HPDE6-E6E7 (cell line): ENCODE measurements at regions not wholly inside any gene's neighbourhood (a gene's known extent, or its start where the extent isn't known, plus 50 kb on each side); places are given as distances from the start of the nearest gene placed in this dataset.
A peak's percentile ranks its signal among the peaks of the same experiment; 100 is the strongest.
"Not testable (repeated sequence)": the region's sequence is repeated elsewhere in the genome, so short reads cannot be mapped to it uniquely, and the experiment has no call there.

ENCODE experiments used
- DNase-seq: peaks from one replicate; pipeline ENCODE4 v3.0.0; 2011; ENCODE audit warnings: missing footprints; ENCODE audit errors: extremely low spot score

DNA sequence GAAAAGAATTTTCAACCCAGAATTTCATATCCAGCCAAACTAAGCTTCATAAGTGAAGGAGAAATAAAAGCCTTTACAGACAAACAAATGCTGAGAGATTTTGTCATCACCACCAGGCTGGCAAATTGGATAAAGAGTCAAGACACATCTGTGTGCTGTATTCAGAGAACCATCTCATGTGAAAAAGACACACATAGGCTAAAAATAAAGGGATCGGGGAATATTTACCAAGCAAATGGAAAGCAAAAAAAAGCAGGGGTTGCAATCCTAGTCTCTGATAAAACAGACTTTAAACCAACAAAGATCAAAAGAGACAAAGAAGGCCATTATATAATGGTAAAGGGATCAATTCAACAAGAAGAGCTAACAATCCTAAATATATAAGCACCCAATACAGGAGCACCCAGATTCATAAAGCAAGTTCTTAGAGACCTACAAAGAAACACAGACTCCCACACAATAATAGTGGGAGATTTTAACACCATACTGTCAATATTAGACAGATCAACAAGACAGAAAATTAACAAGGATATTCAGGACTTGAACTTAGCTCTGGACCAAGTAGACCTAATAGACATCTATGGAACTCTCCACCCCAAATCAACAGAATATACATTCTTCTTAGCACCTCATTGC, 55.9 kb upstream of the ACSM6 start:
- not testable (repeated sequence) for DNase-seq

DNA sequence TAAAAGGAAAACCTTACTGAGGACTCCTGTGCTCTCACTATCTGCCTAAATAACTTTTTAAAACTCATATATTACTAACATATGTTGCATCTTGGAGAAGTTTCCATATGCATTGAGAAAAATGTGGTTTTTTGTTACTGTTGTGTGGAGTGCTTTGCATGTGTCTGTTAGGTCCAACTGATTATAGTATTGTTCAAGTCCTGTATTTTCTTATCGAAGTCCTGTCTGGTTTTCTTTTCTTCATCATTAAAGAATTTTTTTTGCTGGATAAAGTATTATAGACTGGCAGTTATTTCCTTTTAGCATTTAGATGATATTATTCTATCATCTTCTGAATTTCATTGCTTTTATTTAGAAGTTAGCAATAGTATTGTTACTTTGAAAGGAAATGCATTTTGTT, 59.5 kb upstream of the ACSM6 start:
- no peak for DNase-seq

DNA sequence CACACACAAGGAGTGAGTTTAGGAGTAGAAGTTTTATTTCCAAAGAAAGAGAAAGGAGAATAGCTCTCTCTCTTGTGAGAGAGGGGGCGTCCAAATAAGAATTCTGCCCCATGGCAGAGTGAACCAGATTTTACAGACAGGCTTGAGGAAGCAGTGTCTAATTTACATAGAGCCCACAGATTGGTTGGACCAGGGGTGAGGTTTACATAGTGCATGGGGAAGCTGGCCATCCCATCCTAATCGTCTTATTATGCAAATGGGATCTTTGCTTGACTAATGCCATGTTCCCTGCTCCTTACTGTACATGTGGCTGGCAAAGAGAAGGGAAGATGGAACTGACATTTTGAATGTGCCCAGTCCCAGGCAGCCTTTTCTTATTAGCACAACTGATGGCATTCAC, 60.0 kb upstream of the ACSM6 start:
- no peak for DNase-seq

DNA sequence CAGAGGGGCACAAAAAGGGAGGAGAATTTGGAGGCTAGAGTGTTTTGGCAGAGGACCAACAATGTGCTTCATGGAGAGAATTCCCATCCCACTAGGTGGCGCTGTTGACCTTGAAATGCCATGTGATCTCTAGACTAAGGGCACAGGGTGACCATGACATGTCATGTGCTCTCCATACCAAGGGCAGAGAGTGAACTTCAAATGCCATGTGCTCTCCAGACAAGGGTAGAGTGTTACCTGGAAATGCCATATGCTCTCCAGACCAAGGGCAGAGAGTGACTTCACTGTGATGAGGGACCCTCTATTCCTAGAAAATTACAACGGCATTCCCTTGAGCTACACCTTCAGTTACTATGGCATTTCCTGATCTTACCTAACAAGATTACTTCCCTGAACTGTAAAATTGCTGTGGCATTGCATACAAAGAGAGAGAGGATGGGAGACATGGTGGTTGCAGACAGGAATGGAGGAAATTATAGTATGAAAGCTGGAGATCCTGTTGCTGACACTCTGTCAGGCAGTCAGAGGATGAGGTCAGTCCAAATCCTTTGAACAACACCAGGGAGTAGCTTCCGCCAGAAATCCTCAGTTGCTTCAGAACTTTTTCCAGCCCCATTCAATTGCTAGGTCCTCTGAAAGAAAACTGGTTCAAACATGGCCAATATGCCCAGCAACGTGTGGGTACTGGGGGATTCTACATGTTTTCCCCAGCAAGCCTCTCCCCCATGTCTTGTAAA, 60.9 kb upstream of the ACSM6 start:
- peak; percentile 31 for DNase-seq

DNA sequence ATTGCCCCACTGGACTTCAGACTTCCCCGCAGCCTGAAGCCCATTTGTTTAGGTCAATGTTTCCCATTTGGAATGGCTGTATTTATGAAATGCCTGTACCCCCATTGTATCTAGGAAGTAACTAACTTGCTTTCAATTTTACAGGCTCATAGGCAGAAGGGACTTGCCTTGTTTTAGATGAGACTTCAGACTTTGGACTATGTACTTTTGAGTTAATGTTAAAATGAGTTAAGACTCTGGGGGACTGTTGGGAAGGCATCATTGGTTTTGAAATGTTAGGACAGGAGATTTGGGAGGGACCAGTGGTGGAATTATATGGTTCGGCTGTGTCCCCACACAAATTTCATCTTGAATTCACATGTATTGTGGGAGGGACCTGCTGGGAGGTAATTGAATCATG, 61.1 kb upstream of the CYP2C8 start:
- not testable (repeated sequence) for DNase-seq

DNA sequence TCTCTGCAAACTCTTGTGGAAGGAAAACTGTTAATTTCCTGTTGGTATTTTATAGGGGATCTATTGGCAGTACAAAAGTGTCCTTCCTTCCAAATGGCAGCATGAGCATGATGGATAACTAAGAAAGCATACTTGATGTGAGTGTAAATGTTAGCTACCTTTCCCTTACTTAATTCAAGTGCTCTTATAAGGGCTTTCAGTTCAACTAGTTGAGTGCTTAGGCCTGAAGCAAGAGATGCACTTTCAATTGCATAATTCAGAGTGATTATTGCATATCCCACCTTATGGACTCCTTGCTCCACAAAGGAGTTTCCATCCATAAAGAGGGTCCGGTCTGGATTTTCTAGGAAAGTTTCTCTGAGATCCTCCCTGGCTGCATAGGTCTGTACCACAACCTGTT, 56.3 kb upstream of the CYP2C8 start:
- no peak for DNase-seq

DNA sequence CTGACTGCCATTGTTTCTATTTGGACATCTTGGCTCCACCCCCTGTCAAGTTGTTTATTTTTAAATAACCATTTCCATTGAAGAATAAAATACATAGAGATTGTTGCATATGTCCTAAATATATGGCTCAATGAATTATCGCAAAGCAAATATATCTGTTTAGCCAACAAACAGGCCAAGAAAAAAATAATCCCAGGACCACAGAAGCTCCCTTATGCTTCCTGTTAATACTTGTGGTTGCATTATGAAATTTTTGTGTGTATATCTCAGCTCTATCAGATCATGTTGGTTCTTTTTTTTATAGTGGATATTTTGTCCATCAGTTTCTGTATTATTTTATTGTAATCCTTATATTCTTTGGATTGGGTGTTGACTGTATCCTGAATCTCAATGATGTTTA, 53.4 kb upstream of the CYP2C8 start:
- DNase-seq: no peak

DNA sequence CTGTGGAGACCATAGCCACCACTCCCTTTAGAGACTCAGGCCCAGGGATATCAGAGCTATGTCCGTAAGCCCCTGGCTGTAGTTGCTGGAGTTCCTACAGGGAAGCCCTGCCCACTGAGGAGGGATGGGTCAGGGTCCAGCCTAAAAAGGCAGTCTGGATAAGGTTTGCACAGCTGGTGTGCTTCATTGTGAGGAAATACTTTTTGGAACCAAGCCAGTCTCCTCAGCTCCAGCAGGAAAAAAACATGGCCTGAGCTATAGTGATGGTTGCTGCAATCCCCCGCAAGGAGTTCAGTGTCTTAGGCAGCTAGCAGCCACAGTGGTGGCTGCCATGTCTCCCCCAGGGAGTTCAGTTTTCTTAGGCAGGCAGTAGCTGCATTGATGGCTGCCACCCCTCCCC, 52.6 kb upstream of the CYP2C8 start:
- DNase-seq: no peak
